GM21528 (cell line): ENCODE measurements at regions not wholly inside any gene's neighbourhood (a gene's known extent, or its start where the extent isn't known, plus 50 kb on each side); places are given as distances from the start of the nearest gene placed in this dataset.

Experiments
- ATAC-seq: cut with Tn5 transposase; IDR thresholded peaks from one replicate; pipeline ENCODE4 v1.9.1; 2021; ENCODE audit warnings: mild to moderate bottlenecking, moderate library complexity; ENCODE audit not compliant: unreplicated experiment, low FRiP score

- no peak for ATAC-seq
Measured at GRCh38 chr2:20559277-20559676, 91.6 kb downstream of the HS1BP3 start.

DNA sequence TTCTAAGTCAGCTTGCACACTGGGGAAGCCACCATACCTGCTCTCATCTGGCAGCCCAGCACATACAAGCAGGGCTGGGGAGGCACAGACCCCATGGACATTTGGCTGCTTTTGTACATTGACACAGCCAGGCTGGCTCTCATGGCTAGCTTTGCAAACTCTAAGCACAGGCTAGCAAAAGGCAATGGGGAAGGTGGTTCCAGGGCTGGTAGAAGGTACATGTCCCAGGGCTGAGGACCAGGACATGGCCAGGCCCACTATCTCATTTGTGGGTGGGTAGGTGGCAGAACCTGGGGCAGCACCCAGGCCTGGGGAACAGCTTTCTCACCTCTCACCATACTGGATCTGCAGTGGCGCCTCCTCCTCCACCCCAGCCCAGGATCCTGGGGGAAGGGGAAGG, 90.9 kb downstream of the HS1BP3 start:
- no peak for ATAC-seq

DNA sequence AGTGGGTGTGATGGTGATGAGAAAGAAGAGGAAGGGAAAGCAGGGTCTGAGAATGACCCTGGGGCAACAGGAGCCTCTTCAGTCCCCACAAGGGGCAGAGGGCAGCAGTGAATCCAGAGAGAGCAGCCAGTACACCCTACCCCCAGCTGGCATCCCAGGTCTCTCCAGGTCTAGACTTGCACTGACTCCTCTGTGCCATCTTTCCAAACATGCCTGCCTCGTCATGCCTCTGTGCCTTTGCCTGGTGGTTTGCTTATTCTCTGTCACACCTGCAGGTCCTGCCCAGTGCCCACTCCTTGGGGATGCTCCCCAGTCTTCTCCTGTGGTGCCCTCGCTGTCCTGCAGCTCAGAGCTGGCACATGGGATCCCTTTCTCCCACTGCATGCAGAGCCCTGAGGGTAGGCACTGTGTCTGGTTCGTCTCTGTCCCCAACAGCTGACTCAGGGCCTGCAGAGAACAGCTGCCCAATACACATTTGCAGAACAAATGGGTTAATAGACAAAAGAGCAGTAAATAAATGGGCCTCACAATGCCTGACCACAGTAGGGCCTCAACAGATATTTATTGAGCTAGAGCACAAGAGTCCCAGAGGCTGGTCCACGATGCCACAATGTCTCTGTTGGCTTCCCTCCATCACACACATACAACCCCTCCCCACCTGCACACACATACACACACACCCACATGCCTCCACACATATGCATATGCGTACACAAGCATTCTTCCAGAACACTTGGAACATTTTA, 89.8 kb downstream of the HS1BP3 start:
- no peak for ATAC-seq

DNA sequence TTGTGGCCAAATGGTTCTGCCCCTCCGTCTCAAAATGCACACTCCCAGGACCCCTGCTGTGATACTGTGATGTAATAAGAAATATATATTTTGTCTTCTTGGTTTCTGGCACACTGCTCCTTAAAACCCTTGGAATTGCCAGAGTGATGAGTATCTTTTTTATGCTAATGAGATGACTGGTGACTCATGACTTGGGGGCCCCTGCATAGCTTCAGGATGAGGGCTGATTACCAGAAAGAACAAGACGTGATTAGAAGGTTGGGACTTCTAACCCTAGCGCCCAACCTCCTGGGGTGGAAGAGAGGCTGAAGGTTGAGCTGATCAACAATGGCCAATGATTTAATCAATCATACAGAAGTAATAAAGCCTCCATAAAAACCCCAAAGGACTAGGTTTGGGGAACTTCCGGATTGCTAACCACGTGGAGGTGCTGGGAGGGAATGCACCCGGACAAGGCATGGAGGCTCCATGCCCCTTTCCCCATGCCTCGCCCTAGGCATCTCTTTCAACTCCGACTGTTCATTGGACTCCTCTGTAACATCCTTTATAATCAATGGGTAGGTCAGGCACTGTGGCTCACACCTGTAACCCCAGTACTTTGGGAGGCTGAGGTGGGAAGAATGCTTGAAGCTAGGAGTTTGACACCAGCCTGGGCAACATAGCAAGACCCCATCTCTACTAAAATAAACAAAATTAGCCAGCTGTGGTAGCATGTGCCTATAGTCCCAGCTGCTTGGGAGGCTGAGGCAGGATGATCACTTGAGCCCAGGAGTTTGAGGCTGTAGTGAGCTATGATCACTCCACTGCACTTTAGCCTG, 89.1 kb downstream of the HS1BP3 start:
- ATAC-seq, result no peak

- ATAC-seq, result no peak
Measured at GRCh38 chr2:20562540-20563225, 88.2 kb downstream of the HS1BP3 start.

DNA sequence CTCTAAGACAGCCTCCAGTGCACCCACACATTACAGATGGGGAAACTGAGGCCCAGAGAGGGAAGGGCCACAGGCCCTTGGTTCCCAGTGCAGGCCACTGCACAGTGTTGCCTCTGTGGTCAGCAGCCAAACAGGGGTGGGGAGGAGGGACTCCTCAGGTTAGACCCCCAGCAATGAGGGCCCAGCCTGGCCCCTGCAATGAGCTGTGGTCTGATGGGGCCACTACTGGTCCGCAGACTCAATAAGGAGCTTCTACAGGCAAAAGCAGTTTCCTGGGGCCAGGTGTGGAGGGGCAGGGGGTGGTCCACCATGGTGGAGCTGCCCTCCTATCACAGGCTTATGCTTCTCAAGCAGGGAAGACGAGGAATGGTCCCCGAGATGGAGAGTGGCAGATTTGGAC, 87.6 kb downstream of the HS1BP3 start:
- ATAC-seq, result no peak

- no peak for ATAC-seq
Measured at GRCh38 chr2:20563833-20564232, 87.1 kb downstream of the HS1BP3 start.

DNA sequence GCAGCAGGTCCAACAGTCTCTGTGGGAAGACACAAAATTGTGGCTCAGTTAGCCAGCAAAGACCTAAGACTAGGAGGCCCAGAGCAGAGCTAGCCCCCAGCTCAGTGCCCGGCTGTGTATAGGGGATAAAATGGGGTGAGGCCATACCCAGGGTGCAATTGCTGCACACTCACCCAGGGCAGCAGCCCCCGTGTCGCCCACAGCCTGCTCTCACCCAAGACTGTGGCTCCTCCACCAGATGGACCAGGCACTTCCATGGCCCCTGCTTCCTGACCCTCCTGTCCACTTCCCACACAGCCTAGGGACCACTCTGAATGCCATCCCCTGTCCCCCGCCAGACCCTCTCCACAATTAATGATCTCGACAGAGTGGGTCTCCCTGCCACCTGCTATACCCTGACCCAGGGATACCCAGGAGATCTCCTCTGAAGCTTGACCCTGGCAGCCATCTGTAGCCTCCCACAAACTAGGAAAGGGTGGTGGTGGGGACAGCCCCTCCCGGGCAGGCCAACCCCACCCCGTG, 85.7 kb downstream of the HS1BP3 start:
- no peak for ATAC-seq

GRCh38 chr2:20565623-20566236, 85.2 kb downstream of the HS1BP3 start:
- ATAC-seq, result no peak

DNA sequence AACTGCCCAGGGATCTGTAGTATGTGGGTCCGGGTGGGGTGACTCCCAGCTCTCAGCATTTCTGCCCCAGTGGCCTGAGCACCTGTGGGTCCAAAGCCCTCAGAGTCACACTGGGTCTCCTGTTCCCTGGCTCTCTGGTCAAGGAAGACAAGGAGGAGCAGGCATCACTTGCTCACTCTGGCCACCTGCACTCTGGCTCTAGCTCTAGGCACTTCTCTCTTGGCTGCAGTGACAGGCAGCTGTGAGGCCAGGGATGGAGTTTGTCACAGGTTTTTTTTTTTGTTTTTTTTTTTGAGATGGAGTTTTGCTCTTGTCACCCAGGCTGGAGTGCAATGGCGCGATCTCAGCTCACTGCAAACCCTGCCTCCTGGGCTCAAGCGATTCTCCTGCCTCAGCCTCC, 84.6 kb downstream of the HS1BP3 start:
- ATAC-seq, result no peak

DNA sequence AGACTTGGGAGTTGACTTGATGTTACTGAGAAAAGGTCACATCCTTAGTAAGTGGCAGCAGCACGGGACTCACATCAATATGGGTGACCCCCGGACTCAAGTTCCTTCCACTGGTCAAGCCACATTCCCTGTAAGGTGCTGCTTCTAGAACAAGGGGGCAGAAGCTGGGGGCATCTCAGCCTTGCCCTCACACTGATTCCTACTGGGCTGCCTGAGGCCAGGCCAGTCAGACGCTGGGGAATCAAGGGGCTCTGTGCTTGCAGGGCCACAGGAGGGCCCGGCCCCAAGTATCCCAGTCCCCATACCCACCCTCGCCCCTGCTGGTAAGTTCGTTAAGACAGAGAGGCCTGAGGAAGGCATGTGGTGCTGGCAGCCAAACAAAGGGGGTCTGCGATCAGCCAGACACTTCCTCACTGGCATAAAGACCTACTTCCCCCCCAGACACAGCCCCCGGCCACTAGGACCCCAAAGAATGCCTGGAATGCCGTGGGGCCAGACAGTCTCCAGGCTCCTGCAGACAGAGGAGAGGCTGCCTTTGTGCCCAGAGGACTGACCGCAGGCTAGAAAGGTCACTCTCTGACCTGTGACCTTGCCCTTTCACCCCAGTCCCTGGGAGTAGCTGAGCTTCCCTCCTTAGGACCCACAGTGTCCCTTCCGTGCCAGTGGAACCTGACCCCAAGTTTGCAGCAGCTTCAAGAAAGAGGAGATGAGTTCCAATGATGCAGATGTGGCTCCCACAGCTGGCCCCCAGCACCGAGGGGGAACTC, 83.6 kb downstream of the HS1BP3 start:
- ATAC-seq, result no peak
